Lower leg skin (tissue), 4 donors: ENCODE measurements at regions not wholly inside any gene's neighbourhood (a gene's known extent, or its start where the extent isn't known, plus 50 kb on each side); places are given as distances from the start of the nearest gene placed in this dataset.
A peak's percentile ranks its signal among the peaks of the same experiment; 100 is the strongest.

ENCODE experiments used
- DNase-seq, 2 donors: peaks; one replicate each; pipeline ENCODE4 v3.0.0-alpha.2; 2019; ENCODE audit warnings: low spot score in 2 of 2
- H3K4me3 ChIP-seq: fragments of 200-600 bp; sonication (generic); 2 replicates; pipeline ENCODE4 v1.5.1; 2017; ENCODE audit warnings: mild to moderate bottlenecking, low read depth; ENCODE audit not compliant: poor library complexity, severe bottlenecking
- CTCF ChIP-seq, 3 donors: fragments of 450-650 bp; IDR thresholded peaks; one replicate each; pipeline ENCODE4 v1.5.1; 2016; ENCODE audit warnings: antibody characterized with exemption in 3 of 3, mild to moderate bottlenecking in 3 of 3, moderate library complexity in 2 of 3
- POLR2A ChIP-seq, 2 donors: fragments of 450-650 bp; IDR thresholded peaks; one replicate each; pipeline ENCODE4 v1.6.1; 2016 to 2017; ENCODE audit warnings: antibody characterized with exemption in 2 of 2, mild to moderate bottlenecking in 1 of 2, moderate library complexity in 1 of 2
- WGBS, 2 donors: methylation state at CpG; one replicate each; pipeline ENCODE4 v1.1.5; 2018; 5-methylcytosine and 5-hydroxymethylcytosine counted together
- intact Hi-C: fragments of 100-400 bp; cut with DNase I; formaldehyde crosslinking; loops from one replicate; pipeline ENCODE4 v1.15.0; 2023; ENCODE audit warnings: low total_unique reads

DNA sequence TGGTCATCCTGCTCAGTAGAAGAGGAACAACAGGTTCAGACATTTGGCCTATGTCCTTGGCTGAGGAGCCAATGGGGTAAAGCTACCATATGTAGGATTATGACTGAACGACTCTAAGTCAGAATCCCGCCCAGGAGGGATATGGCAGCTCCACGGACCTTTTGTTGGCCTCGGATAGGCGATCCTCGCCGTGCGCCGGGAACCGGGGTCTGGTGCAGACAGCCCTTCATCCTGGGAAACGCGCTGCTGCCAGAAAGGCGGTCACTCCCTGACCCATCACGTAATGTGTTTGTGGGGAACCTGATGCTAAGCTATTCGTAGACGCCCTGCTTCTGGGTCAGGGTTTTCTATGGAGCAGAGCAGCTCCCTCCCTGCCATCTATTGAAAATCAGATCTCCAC, 178.9 kb upstream of the ALG10B start:
- WGBS, 2 donors = 57 to 80% methylated on average over 16 of the region's 16 CpGs
- peak in 1 of 2 donors; percentile 76 for DNase-seq
- H3K4me3 ChIP-seq = peak overlapping the region; percentile 13
- no peak for TF ChIP-seq POLR2A (IDR thresholded peaks at IDR 0.05)
- no peak for TF ChIP-seq CTCF (IDR thresholded peaks at IDR 0.05)
- intact Hi-C loops = loop anchor here (5.0 kb wide), 1 partner anchor 170 kb away; no protein-coding TSS in a partner anchor

DNA sequence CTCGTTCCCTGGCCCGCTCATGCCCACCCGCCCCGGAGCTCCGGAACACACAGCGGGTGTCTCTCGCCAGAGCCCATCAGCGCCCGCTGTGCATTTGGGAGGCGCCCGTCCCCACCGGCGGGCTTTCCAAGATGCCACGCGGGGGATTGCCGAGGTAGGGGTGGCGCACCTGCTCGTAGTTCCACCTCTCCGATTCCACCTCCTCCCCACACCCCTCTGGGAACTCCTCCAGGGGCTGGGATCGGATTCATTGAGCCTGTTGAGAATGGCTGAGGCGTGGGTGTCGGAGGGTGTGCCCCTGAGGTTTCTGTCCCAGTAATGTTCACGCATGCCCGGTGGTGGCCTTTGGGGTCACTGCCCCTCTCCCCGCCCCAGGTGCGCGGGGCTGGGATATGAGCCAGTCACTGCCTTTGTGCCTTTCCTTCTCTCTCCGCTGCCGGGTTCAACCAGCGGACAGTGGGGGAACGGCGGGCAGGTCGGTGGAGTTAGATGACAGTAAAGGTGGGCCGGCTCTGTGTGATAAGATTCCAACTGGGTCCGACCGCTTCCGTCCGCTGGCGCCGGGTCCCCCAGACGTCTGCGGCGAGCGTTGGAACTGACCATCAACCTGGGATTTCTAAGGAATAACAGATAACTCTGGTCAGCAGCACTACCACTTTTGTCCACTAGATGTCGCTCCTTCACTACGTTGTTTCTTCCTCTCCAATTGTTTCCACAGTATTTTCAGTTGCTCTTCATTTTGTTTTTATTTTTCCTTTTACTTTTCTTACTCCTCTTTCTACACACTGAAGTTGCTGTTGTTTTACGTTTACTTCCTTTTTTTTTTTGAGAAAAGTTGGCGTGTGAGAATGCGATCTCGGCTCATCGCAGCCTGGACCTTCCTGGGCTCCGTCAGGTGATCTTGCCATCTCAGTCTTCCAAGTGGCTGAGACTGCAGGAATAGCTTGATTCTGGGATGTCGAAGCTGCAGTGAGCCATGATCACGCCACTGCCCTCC, 178.1 kb upstream of the ALG10B start:
- H3K4me3 ChIP-seq = peak overlapping the region; percentile 13
- peak; percentile 69 to 92 for DNase-seq
- intact Hi-C loops = loop anchor here (5.0 kb wide), 1 partner anchor 169 kb away; no protein-coding TSS in a partner anchor
- no peak for TF ChIP-seq POLR2A (IDR thresholded peaks at IDR 0.05)
- TF ChIP-seq CTCF (IDR thresholded peaks at IDR 0.05) = peak in 1 of 3 donors; percentile 88
- WGBS, 2 donors = 7 to 17% methylated on average over 49 to 50 of the region's 54 CpGs

GRCh38 chr12:38139456-38139855, 177.1 kb upstream of the ALG10B start:
- no peak for TF ChIP-seq CTCF (IDR thresholded peaks at IDR 0.05)
- TF ChIP-seq POLR2A (IDR thresholded peaks at IDR 0.05) = no peak
- DNase-seq = no peak
- intact Hi-C loops = loop anchor here (5.0 kb wide), 1 partner anchor 168 kb away; no protein-coding TSS in a partner anchor
- WGBS, 2 donors = 82 to 86% methylated on average over 13 of the region's 13 CpGs
- H3K4me3 ChIP-seq = no peak overlapping the region

GRCh38 chr12:38141239-38141638, 175.3 kb upstream of the ALG10B start:
- intact Hi-C loops = loop anchor here (5.0 kb wide), 1 partner anchor 761 kb away; no protein-coding TSS in a partner anchor
- TF ChIP-seq POLR2A (IDR thresholded peaks at IDR 0.05) (no peak), CTCF (IDR thresholded peaks at IDR 0.05) (no peak)
- peak in 1 of 2 donors; percentile 56 for DNase-seq
- WGBS, 2 donors = 91 to 94% methylated on average over 8 of the region's 8 CpGs
- H3K4me3 ChIP-seq = no peak overlapping the region

DNA sequence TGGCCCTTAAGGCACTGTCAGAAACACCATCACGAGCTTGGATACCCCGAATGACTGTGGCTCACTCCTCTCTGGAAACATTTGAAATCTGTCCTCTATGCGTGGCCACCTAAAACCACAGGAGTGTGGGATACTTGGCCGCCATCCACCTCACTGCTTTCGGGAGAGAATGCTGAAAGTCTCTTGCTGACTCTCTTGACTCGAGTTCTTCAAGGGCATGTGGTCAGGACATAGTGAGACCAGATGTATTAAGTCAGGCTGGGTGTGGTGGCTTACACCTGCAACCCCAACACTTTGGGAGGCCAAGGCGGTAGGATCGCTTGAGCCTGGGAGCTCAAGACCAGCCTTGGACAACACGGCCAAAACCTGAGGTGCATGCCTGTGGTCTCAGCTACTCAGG, 174.7 kb upstream of the ALG10B start:
- intact Hi-C loops = loop anchor here (5.0 kb wide), 1 partner anchor 760 kb away; no protein-coding TSS in a partner anchor
- no peak overlapping the region for H3K4me3 ChIP-seq
- TF ChIP-seq CTCF (IDR thresholded peaks at IDR 0.05) (no peak), POLR2A (IDR thresholded peaks at IDR 0.05) (no peak)
- peak in 1 of 2 donors; percentile 69 for DNase-seq
- 84 to 88% methylated on average over 9 of the region's 9 CpGs for WGBS, 2 donors
